Transverse colon (tissue), 4 donors: ENCODE measurements at regions not wholly inside any gene's neighbourhood (a gene's known extent, or its start where the extent isn't known, plus 50 kb on each side); places are given as distances from the start of the nearest gene placed in this dataset.
"Not testable (repeated sequence)": the region's sequence is repeated elsewhere in the genome, so short reads cannot be mapped to it uniquely, and the experiment has no call there.

Experiments
- DNase-seq: peaks from one replicate; pipeline ENCODE4 v3.0.0-alpha.2; 2019
- H3K27ac ChIP-seq, 4 donors: fragments of 200-600 bp; sonication (generic); 2 replicates each; pipeline ENCODE4 v1.5.1; 2016 to 2018; ENCODE audit warnings: inconsistent platforms in 4 of 4
- H3K27me3 ChIP-seq: fragments of 200-600 bp; sonication (generic); 2 replicates; pipeline ENCODE4 v1.5.1; 2017; ENCODE audit warnings: inconsistent platforms
- H3K36me3 ChIP-seq, 4 donors: fragments of 200-600 bp; sonication (generic); 2 replicates each; pipeline ENCODE4 v1.5.1; 2017 to 2019; ENCODE audit warnings: inconsistent platforms in 4 of 4
- H3K4me1 ChIP-seq, 4 donors: fragments of 200-600 bp; sonication (generic); 2 replicates each; pipeline ENCODE4 v1.5.1; 2017 to 2020; ENCODE audit warnings: inconsistent platforms in 4 of 4
- H3K4me3 ChIP-seq, 4 donors: fragments of 200-600 bp; sonication (generic); 1 replicate in 1 of 4; 2 replicates in 3 of 4; pipeline versions ENCODE4 v1.5.1 to v1.6.1; 2017 to 2019; ENCODE audit warnings: inconsistent platforms in 4 of 4
- H3K9me3 ChIP-seq, 2 donors: fragments of 200-600 bp; sonication (generic); 2 replicates each; pipeline ENCODE4 v1.5.1; 2017 to 2019; ENCODE audit warnings: inconsistent platforms in 2 of 2
- CTCF ChIP-seq, 5 experiments: fragments of 200-600 bp in 3 of 5; fragments of 450-650 bp in 2 of 5; sonication (generic) in 3 of 5; IDR thresholded peaks; 1 replicate in 2 of 5; 2 replicates in 3 of 5; pipeline ENCODE4 v1.5.1; 2016 to 2017; ENCODE audit warnings: antibody characterized with exemption in 5 of 5, inconsistent platforms in 3 of 5, mild to moderate bottlenecking in 2 of 5, moderate library complexity in 1 of 5
- EP300 ChIP-seq: sonication (generic); formaldehyde crosslinking; IDR thresholded peaks from one replicate; pipeline ENCODE4 v1.6.1; 2017; ENCODE audit warnings: antibody characterized with exemption, low read depth
- POLR2A ChIP-seq: fragments of 450-650 bp; IDR thresholded peaks from one replicate; pipeline ENCODE4 v1.6.1; 2016; ENCODE audit warnings: antibody characterized with exemption, mild to moderate bottlenecking, moderate library complexity
- POLR2AphosphoS5 ChIP-seq, 3 donors: sonication (generic); formaldehyde crosslinking; IDR thresholded peaks; one replicate each; pipeline ENCODE4 v1.6.1; 2016; ENCODE audit warnings: antibody characterized with exemption in 3 of 3
- WGBS, 2 donors: methylation state at CpG; one replicate each; pipeline ENCODE4 v1.1.5; 2018; ENCODE audit warnings: low coverage in 1 of 2; 5-methylcytosine and 5-hydroxymethylcytosine counted together
- in situ Hi-C, 4 donors: fragments of 200-750 bp; cut with MboI; loops; one replicate each; pipeline versions ENCODE4 v1.15.0 to v1.15.1; 2017; ENCODE audit warnings: low sequenced_read_pairs in 3 of 4, low pct_ligation_motif_present in 1 of 4, low pct_unique_long_range_greater_than_20kb in 1 of 4
- intact Hi-C: fragments of 100-400 bp; cut with DNase I; formaldehyde crosslinking; loops from one replicate; pipeline ENCODE4 v1.15.1; 2023; ENCODE audit warnings: low total_unique reads

- H3K4me3 ChIP-seq: no peak overlapping the region
- DNase-seq: no peak
- TF ChIP-seq CTCF (IDR thresholded peaks at IDR 0.05): no peak
- TF ChIP-seq EP300: no peak
- TF ChIP-seq POLR2A: no peak
- TF ChIP-seq POLR2AphosphoS5 (IDR thresholded peaks at IDR 0.05): no peak
- H3K27me3 ChIP-seq: no peaks in the 10 kb centered on the region
- in situ Hi-C loops (no loop called here), intact Hi-C loops (no loop called here)
- no peaks in the 10 kb centered on the region for H3K36me3 ChIP-seq
- WGBS, 2 donors: 60 to 70% methylated on average over 1 of the region's 1 CpG
- H3K27ac ChIP-seq: no peak overlapping the region
- H3K4me1 ChIP-seq: no peaks in the 10 kb centered on the region
- no peaks in the 10 kb centered on the region for H3K9me3 ChIP-seq
Measured at GRCh38 chr3:19825193-19825592, 108.8 kb downstream of the EFHB start.

GRCh38 chr3:19822805-19823204, 111.2 kb downstream of the EFHB start:
- H3K4me1 ChIP-seq: no peaks in the 10 kb centered on the region
- H3K4me3 ChIP-seq: no peak overlapping the region
- no peak for TF ChIP-seq POLR2A
- no peak for TF ChIP-seq EP300
- no peak for TF ChIP-seq CTCF (IDR thresholded peaks at IDR 0.05)
- TF ChIP-seq POLR2AphosphoS5 (IDR thresholded peaks at IDR 0.05): no peak
- H3K9me3 ChIP-seq: no peaks in the 10 kb centered on the region
- no peaks in the 10 kb centered on the region for H3K27me3 ChIP-seq
- intact Hi-C loops: no loop called here
- no peak for DNase-seq
- H3K27ac ChIP-seq: no peak overlapping the region
- in situ Hi-C loops: no loop called here
- H3K36me3 ChIP-seq: no peaks in the 10 kb centered on the region
- 89 to 92% methylated on average over 2 to 4 of the region's 4 CpGs for WGBS, 2 donors

- in situ Hi-C loops (no loop called here), intact Hi-C loops (no loop called here)
- no peaks in the 10 kb centered on the region for H3K27me3 ChIP-seq
- 32 to 57% methylated on average over 1 of the region's 1 CpG for WGBS, 2 donors
- no peaks in the 10 kb centered on the region for H3K9me3 ChIP-seq
- no peaks in the 10 kb centered on the region for H3K36me3 ChIP-seq
- H3K4me3 ChIP-seq: no peak overlapping the region
- no peak overlapping the region for H3K27ac ChIP-seq
- no peaks in the 10 kb centered on the region for H3K4me1 ChIP-seq
- DNase-seq: no peak
- no peak for TF ChIP-seq EP300
- TF ChIP-seq POLR2AphosphoS5 (IDR thresholded peaks at IDR 0.05): no peak
- TF ChIP-seq POLR2A: no peak
- no peak for TF ChIP-seq CTCF (IDR thresholded peaks at IDR 0.05)
Measured at GRCh38 chr3:19816631-19817030, 117.4 kb downstream of the EFHB start.

- no peak overlapping the region for H3K27ac ChIP-seq
- in situ Hi-C loops: no loop called here
- WGBS, 2 donors: 48 to 67% methylated on average over 1 of the region's 1 CpG
- no peaks in the 10 kb centered on the region for H3K4me1 ChIP-seq
- no peaks in the 10 kb centered on the region for H3K9me3 ChIP-seq
- no peaks in the 10 kb centered on the region for H3K27me3 ChIP-seq
- no peak overlapping the region for H3K4me3 ChIP-seq
- no peaks in the 10 kb centered on the region for H3K36me3 ChIP-seq
- no peak for TF ChIP-seq CTCF (IDR thresholded peaks at IDR 0.05)
- TF ChIP-seq EP300: no peak
- TF ChIP-seq POLR2A: no peak
- no peak for TF ChIP-seq POLR2AphosphoS5 (IDR thresholded peaks at IDR 0.05)
- intact Hi-C loops: no loop called here
- DNase-seq: no peak
Measured at GRCh38 chr3:19815805-19816204, 118.2 kb downstream of the EFHB start.

- H3K4me1 ChIP-seq, in situ Hi-C loops, intact Hi-C loops, H3K27me3 ChIP-seq, H3K4me3 ChIP-seq, H3K36me3 ChIP-seq, H3K9me3 ChIP-seq, DNase-seq, H3K27ac ChIP-seq: not testable (repeated sequence)
- 74 to 86% methylated on average over 1 to 7 of the region's 7 CpGs for WGBS, 2 donors
Measured at GRCh38 chr3:19813743-19814142, 120.3 kb downstream of the EFHB start.
